ENCODE measurements at regions not wholly inside any gene's neighbourhood (a gene's known extent, or its start where the extent isn't known, plus 50 kb on each side); places are given as distances from the start of the nearest gene placed in this dataset.

DNA sequence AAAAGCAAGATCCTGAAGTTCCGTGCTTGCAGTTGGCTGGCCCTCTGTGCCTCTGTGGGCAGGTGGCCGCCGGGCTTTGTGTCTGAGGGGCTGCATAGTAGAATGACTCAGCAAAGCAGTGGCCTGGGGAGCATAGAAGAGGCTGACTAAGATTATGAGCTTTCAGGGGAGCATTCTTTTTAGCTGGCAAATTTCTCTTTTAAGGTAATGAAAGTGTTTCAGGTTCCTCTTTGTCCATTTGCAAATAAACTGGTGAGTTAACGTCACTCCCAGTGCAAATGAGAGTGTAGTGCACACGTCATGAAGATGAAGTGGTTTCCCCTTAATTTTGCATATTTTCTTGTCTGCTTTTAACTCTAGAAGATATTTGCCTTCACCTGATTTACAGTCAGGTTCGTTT is 98.6 kb downstream of the BCL2L11 start:
- H3K27me3 ChIP-seq = no peaks in the 10 kb centered on the region
- H3K4me3 ChIP-seq = no peak overlapping the region
- DNase-seq (ENCODE audit: low spot score) = no peak
- no peaks in the 10 kb centered on the region for H4K20me1 ChIP-seq (ENCODE audit: insufficient read depth, poor library complexity, severe bottlenecking)
- H3K79me2 ChIP-seq = no peaks in the 10 kb centered on the region
- TF ChIP-seq, protein P1, sequence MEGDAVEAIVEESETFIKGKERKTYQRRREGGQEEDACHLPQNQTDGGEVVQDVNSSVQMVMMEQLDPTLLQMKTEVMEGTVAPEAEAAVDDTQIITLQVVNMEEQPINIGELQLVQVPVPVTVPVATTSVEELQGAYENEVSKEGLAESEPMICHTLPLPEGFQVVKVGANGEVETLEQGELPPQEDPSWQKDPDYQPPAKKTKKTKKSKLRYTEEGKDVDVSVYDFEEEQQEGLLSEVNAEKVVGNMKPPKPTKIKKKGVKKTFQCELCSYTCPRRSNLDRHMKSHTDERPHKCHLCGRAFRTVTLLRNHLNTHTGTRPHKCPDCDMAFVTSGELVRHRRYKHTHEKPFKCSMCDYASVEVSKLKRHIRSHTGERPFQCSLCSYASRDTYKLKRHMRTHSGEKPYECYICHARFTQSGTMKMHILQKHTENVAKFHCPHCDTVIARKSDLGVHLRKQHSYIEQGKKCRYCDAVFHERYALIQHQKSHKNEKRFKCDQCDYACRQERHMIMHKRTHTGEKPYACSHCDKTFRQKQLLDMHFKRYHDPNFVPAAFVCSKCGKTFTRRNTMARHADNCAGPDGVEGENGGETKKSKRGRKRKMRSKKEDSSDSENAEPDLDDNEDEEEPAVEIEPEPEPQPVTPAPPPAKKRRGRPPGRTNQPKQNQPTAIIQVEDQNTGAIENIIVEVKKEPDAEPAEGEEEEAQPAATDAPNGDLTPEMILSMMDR (IDR thresholded peaks at IDR 0.05; ENCODE audit: poor library complexity) = no peak
- TF ChIP-seq EZH2 (IDR thresholded peaks at IDR 0.05; ENCODE audit: borderline replicate concordance) (no peak), EZH2phosphoT487 (IDR thresholded peaks at IDR 0.05; ENCODE audit: low read depth, severe bottlenecking, unreplicated experiment) (no peak)
- H3K9me3 ChIP-seq (ENCODE audit: low read depth) = no peaks in the 10 kb centered on the region
- H2AFZ ChIP-seq = no peak overlapping the region
- no peaks in the 10 kb centered on the region for H3K36me3 ChIP-seq (replicated peaks; ENCODE audit: insufficient read depth, low read depth)
- no peaks in the 10 kb centered on the region for H3K4me1 ChIP-seq (ENCODE audit: insufficient read depth)
- WGBS (ENCODE audit: low lambda C conversion rate, missing lambda C conversion rate) = 52% methylated on average over 6 of the region's 6 CpGs
- no peak overlapping the region for H3K4me2 ChIP-seq
- no peaks in the 10 kb centered on the region for H3K9me2 ChIP-seq (replicated peaks; ENCODE audit: insufficient read depth)
- H3K27ac ChIP-seq = no peak overlapping the region

DNA sequence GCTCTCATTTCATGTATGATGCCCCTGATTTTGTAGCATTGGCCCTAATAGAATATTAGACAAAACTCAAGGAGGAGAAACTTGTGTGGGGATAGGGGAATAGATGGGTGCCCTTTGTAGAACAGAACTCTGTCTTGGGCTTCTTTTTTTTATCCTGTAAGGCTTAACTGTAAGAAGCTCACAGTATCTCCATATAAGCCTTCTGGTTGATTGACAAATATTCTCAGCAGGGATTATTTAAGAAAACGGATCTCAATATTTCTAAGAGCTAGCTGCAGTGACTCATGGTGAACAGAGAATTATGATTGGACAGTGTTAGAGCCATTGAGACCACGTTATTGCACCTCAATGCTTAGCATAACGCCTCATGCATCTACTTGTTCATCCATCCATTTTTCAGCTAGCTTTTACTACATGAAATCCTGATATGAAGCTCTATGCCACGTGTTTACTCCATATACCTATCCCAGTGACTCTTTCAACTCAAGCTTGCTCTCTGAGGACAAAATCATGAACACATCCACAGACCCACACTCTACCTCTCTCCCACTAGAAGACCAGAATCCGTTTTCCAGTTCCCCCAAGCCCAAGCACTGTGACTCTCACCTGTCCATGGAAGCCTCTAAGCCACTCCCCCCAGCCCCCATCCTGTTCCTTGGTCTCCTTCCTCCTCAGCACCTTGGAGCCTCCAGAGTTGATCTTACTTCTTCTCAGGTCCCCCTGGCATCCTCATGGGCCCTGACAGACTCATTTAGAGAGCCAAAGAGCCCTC is 99.2 kb downstream of the BCL2L11 start:
- no peak for DNase-seq (ENCODE audit: low spot score)
- Histone ChIP-seq H4K20me1 (ENCODE audit: insufficient read depth, poor library complexity, severe bottlenecking) (no peaks in the 10 kb centered on the region), H3K79me2 (no peaks in the 10 kb centered on the region), H3K4me2 (no peak overlapping the region), H3K4me3 (no peak overlapping the region), H3K27ac (no peak overlapping the region), H3K9me2 (replicated peaks; ENCODE audit: insufficient read depth) (no peaks in the 10 kb centered on the region), H2AFZ (no peak overlapping the region), H3K4me1 (ENCODE audit: insufficient read depth) (no peaks in the 10 kb centered on the region), H3K36me3 (replicated peaks; ENCODE audit: insufficient read depth, low read depth) (no peaks in the 10 kb centered on the region), H3K27me3 (no peaks in the 10 kb centered on the region), H3K9me3 (ENCODE audit: low read depth) (no peaks in the 10 kb centered on the region)
- WGBS (ENCODE audit: low lambda C conversion rate, missing lambda C conversion rate) = 88% methylated on average over 5 of the region's 5 CpGs
- TF ChIP-seq EZH2 (IDR thresholded peaks at IDR 0.05; ENCODE audit: borderline replicate concordance) (no peak), EZH2phosphoT487 (IDR thresholded peaks at IDR 0.05; ENCODE audit: low read depth, severe bottlenecking, unreplicated experiment) (no peak)
- TF ChIP-seq, protein P1 (IDR thresholded peaks at IDR 0.05; ENCODE audit: poor library complexity) = no peak

DNA sequence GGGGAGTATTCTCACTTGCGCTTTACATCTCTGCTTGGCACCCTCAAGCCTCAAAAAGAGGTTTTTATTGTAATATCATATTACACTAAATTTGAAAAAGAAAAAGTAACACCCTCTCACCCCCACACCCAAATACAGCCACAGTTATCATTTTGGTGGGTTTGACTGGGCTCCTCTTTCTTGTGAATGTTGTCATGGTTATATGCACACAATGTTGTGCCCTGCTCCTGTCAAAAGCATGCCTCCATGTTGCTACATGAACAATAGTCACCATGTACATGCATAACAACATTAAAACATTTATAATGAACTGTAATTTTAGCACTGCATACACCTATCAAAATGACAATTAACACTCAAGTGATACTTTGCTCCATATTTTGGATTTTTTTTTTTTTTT is 100.2 kb downstream of the BCL2L11 start:
- Histone ChIP-seq H3K4me2 (no peak overlapping the region), H3K27ac (no peak overlapping the region), H3K36me3 (replicated peaks; ENCODE audit: insufficient read depth, low read depth) (no peaks in the 10 kb centered on the region), H3K4me3 (no peak overlapping the region), H3K9me3 (ENCODE audit: low read depth) (no peaks in the 10 kb centered on the region), H3K4me1 (ENCODE audit: insufficient read depth) (no peaks in the 10 kb centered on the region), H2AFZ (no peak overlapping the region), H4K20me1 (ENCODE audit: insufficient read depth, poor library complexity, severe bottlenecking) (no peaks in the 10 kb centered on the region), H3K79me2 (no peaks in the 10 kb centered on the region), H3K9me2 (replicated peaks; ENCODE audit: insufficient read depth) (no peaks in the 10 kb centered on the region), H3K27me3 (no peaks in the 10 kb centered on the region)
- 100% methylated on average over 1 of the region's 1 CpG for WGBS (ENCODE audit: low lambda C conversion rate, missing lambda C conversion rate)
- no peak for DNase-seq (ENCODE audit: low spot score)
- TF ChIP-seq EZH2 (IDR thresholded peaks at IDR 0.05; ENCODE audit: borderline replicate concordance) = no peak
- TF ChIP-seq EZH2phosphoT487 (IDR thresholded peaks at IDR 0.05; ENCODE audit: low read depth, severe bottlenecking, unreplicated experiment) = no peak
- TF ChIP-seq, protein P1 (IDR thresholded peaks at IDR 0.05; ENCODE audit: poor library complexity) = no peak
